ENCODE measurements at regions not wholly inside any gene's neighbourhood (a gene's known extent, or its start where the extent isn't known, plus 50 kb on each side); places are given as distances from the start of the nearest gene placed in this dataset.

- ChIA-PET CTCF (ENCODE audit: low intra/inter-chr PET ratio, low total read pairs) (no interaction called here), POLR2A (no interaction called here)
- H3K27me3 ChIP-seq (ENCODE audit: control insufficient read depth in 1 of 2, insufficient read depth in 2 of 2, low read length in 2 of 2), result peaks cover 0 to 5% of the 10 kb centered on the region in 2 experiments; a peak in 2 of 5 replicates
- no peaks in the 10 kb centered on the region for H3K4me1 ChIP-seq (ENCODE audit: insufficient read depth, low read length)
- TF ChIP-seq, protein P1, sequence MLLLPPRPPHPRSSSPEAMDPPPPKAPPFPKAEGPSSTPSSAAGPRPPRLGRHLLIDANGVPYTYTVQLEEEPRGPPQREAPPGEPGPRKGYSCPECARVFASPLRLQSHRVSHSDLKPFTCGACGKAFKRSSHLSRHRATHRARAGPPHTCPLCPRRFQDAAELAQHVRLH (CRISPR knock-in tag; IDR thresholded peaks at IDR 0.05; ENCODE audit: borderline replicate concordance, low read depth), result no peak
- TF ChIP-seq JUNB (CRISPR knock-in tag; IDR thresholded peaks at IDR 0.05; ENCODE audit: borderline replicate concordance), result no peak
- no TSS peak for BruUV-seq (replicated peaks)
- in situ Hi-C loops (cut with HindIII; ENCODE audit: extremely low pct_ligation_motif_present, low pct_unique_long_range_greater_than_20kb), result no loop called here
- no peaks in the 10 kb centered on the region for H3K79me2 ChIP-seq (ENCODE audit: insufficient read depth, low read length)
- H4K20me1 ChIP-seq (ENCODE audit: insufficient read depth, low read length), result no peaks in the 10 kb centered on the region
- H3K4me3 ChIP-seq (replicated peaks in 1 of 3; ENCODE audit: insufficient read depth in 1 of 3, low read depth in 2 of 3, low read length in 3 of 3), result no peak overlapping the region
- intact Hi-C loops (cut with micrococcal nuclease; ENCODE audit: unreplicated experiment), result no loop called here
- no peak for ATAC-seq
- no peak overlapping the region for H3K27ac ChIP-seq (ENCODE audit: extremely low read length, insufficient read depth, low read length)
- WGBS (ENCODE audit: low lambda C conversion rate), result 37% methylated on average over 12 of the region's 12 CpGs
- FAIRE-seq, result no peak
- no peak overlapping the region for H3K4me2 ChIP-seq (ENCODE audit: low read depth, low read length)
- H3K36me3 ChIP-seq (replicated peaks in 1 of 2; ENCODE audit: control insufficient read depth in 1 of 2, insufficient read depth in 2 of 2, low read length in 2 of 2), result no peaks in the 10 kb centered on the region
- H3K9me3 ChIP-seq (ENCODE audit: low read length), result no peaks in the 10 kb centered on the region
- H2AFZ ChIP-seq (ENCODE audit: low read length), result no peak overlapping the region
- no peak for DNase-seq (ENCODE audit: low spot score)
- no peak overlapping the region for H3K9ac ChIP-seq (ENCODE audit: insufficient read depth, low read depth, low read length)
Measured at GRCh38 chr14:106199097-106199496, 672.7 kb downstream of the TMEM121 start.

- Histone ChIP-seq H3K4me1 (ENCODE audit: insufficient read depth, low read length) (no peaks in the 10 kb centered on the region), H2AFZ (ENCODE audit: low read length) (no peak overlapping the region), H3K27ac (ENCODE audit: extremely low read length, insufficient read depth, low read length) (no peak overlapping the region), H3K36me3 (replicated peaks in 1 of 2; ENCODE audit: control insufficient read depth in 1 of 2, insufficient read depth in 2 of 2, low read length in 2 of 2) (no peaks in the 10 kb centered on the region), H3K4me2 (ENCODE audit: low read depth, low read length) (no peak overlapping the region), H3K27me3 (ENCODE audit: control insufficient read depth in 1 of 2, insufficient read depth in 2 of 2, low read length in 2 of 2) (peaks cover 0 to 7% of the 10 kb centered on the region in 2 experiments; a peak in 2 of 5 replicates), H3K9ac (ENCODE audit: insufficient read depth, low read depth, low read length) (no peak overlapping the region), H3K79me2 (ENCODE audit: insufficient read depth, low read length) (no peaks in the 10 kb centered on the region), H4K20me1 (ENCODE audit: insufficient read depth, low read length) (no peaks in the 10 kb centered on the region), H3K4me3 (replicated peaks in 1 of 3; ENCODE audit: insufficient read depth in 1 of 3, low read depth in 2 of 3, low read length in 3 of 3) (no peak overlapping the region), H3K9me3 (ENCODE audit: low read length) (no peaks in the 10 kb centered on the region)
- CTCF ChIA-PET (ENCODE audit: low intra/inter-chr PET ratio, low total read pairs), result no interaction called here
- TF ChIP-seq FOSL1 (CRISPR knock-in tag; IDR thresholded peaks at IDR 0.05; ENCODE audit: borderline replicate concordance), result no peak
- no peak for TF ChIP-seq TRIM24 (CRISPR knock-in tag; IDR thresholded peaks at IDR 0.05)
- no peak for TF ChIP-seq GABPA (IDR thresholded peaks at IDR 0.05; ENCODE audit: low read depth, low read length)
- TF ChIP-seq GABPA (CRISPR knock-in tag; IDR thresholded peaks at IDR 0.05; ENCODE audit: low read depth), result no peak
- TF ChIP-seq FOXC1 (CRISPR knock-in tag; IDR thresholded peaks at IDR 0.05; ENCODE audit: borderline replicate concordance), result no peak
- TF ChIP-seq ERF (CRISPR knock-in tag; IDR thresholded peaks at IDR 0.05), result no peak
- TF ChIP-seq THYN1 (CRISPR knock-in tag; IDR thresholded peaks at IDR 0.05; ENCODE audit: borderline replicate concordance, low read depth), result no peak
- TF ChIP-seq ZNF564 (CRISPR knock-in tag; IDR thresholded peaks at IDR 0.05), result no peak
- TF ChIP-seq ZBTB46 (CRISPR knock-in tag; IDR thresholded peaks at IDR 0.05; ENCODE audit: borderline replicate concordance), result no peak
- no peak for TF ChIP-seq ZNF777 (CRISPR knock-in tag; IDR thresholded peaks at IDR 0.05)
- TF ChIP-seq ZNF570 (CRISPR knock-in tag; IDR thresholded peaks at IDR 0.05; ENCODE audit: borderline replicate concordance), result no peak
- no peak for TF ChIP-seq LCORL (IDR thresholded peaks at IDR 0.05)
- TF ChIP-seq LCORL (CRISPR knock-in tag; IDR thresholded peaks at IDR 0.05), result no peak
- no peak for TF ChIP-seq ZNF225 (CRISPR knock-in tag; IDR thresholded peaks at IDR 0.05)
- TF ChIP-seq KAT8 (CRISPR knock-in tag; IDR thresholded peaks at IDR 0.05), result no peak
- no peak for TF ChIP-seq ISX (CRISPR knock-in tag; conservative IDR thresholded peaks at IDR 0.05)
- no peak for DNase-seq (ENCODE audit: low spot score)
- intact Hi-C loops (cut with micrococcal nuclease; ENCODE audit: unreplicated experiment), result no loop called here
- WGBS (ENCODE audit: low lambda C conversion rate), result 81% methylated on average over 25 of the region's 25 CpGs
- in situ Hi-C loops (cut with HindIII; ENCODE audit: extremely low pct_ligation_motif_present, low pct_unique_long_range_greater_than_20kb), result no loop called here
- POLR2A ChIA-PET, result no interaction called here
- no peak for ATAC-seq
- BruUV-seq (replicated peaks), result no TSS peak
- FAIRE-seq, result no peak
Measured at GRCh38 chr14:106200541-106201315, 674.3 kb downstream of the TMEM121 start.

Measured in HepG2 (cell line).